ENCODE measurements at regions not wholly inside any gene's neighbourhood (a gene's known extent, or its start where the extent isn't known, plus 50 kb on each side); places are given as distances from the start of the nearest gene placed in this dataset.

DNA sequence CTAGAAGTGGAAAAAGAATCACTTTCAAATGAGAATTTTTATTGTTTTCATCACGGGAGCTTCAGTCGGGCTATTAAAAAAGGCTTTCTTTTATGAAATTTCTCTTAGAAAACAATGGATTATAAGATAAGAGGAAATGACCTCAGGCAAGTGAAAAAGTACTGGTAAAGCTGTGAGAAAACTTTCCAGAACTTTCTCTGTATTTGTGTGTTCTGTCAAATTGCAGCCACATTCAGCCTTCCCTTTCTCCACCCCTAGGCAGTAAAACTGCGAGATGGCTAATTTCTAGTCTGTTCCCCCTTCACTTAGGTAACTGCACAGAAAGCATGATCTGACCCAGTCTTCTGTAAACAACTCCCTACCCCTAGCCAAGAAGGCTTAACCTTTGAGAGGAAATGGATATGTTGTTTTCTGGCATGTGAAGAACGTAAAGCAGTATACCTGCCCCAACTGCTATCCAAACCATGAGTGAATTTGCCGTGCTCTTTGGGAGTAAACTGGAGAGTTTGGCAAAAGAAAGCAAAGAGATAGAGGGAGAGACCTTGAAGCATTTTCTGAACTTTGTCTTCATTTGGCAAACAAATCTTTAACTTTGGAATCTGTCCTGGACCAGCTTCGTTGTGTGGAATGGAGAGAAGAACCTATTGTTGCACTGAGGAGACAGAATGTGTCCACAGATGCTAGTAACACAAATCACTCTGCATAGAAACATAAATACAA, 105.4 kb downstream of the ETAA1 start:
- TF ChIP-seq, protein P1, sequence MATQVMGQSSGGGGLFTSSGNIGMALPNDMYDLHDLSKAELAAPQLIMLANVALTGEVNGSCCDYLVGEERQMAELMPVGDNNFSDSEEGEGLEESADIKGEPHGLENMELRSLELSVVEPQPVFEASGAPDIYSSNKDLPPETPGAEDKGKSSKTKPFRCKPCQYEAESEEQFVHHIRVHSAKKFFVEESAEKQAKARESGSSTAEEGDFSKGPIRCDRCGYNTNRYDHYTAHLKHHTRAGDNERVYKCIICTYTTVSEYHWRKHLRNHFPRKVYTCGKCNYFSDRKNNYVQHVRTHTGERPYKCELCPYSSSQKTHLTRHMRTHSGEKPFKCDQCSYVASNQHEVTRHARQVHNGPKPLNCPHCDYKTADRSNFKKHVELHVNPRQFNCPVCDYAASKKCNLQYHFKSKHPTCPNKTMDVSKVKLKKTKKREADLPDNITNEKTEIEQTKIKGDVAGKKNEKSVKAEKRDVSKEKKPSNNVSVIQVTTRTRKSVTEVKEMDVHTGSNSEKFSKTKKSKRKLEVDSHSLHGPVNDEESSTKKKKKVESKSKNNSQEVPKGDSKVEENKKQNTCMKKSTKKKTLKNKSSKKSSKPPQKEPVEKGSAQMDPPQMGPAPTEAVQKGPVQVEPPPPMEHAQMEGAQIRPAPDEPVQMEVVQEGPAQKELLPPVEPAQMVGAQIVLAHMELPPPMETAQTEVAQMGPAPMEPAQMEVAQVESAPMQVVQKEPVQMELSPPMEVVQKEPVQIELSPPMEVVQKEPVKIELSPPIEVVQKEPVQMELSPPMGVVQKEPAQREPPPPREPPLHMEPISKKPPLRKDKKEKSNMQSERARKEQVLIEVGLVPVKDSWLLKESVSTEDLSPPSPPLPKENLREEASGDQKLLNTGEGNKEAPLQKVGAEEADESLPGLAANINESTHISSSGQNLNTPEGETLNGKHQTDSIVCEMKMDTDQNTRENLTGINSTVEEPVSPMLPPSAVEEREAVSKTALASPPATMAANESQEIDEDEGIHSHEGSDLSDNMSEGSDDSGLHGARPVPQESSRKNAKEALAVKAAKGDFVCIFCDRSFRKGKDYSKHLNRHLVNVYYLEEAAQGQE (IDR thresholded peaks at IDR 0.05; ENCODE audit: unreplicated experiment) = no peak
- TF ChIP-seq, protein P2, sequence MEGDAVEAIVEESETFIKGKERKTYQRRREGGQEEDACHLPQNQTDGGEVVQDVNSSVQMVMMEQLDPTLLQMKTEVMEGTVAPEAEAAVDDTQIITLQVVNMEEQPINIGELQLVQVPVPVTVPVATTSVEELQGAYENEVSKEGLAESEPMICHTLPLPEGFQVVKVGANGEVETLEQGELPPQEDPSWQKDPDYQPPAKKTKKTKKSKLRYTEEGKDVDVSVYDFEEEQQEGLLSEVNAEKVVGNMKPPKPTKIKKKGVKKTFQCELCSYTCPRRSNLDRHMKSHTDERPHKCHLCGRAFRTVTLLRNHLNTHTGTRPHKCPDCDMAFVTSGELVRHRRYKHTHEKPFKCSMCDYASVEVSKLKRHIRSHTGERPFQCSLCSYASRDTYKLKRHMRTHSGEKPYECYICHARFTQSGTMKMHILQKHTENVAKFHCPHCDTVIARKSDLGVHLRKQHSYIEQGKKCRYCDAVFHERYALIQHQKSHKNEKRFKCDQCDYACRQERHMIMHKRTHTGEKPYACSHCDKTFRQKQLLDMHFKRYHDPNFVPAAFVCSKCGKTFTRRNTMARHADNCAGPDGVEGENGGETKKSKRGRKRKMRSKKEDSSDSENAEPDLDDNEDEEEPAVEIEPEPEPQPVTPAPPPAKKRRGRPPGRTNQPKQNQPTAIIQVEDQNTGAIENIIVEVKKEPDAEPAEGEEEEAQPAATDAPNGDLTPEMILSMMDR (conservative IDR thresholded peaks at IDR 0.05; ENCODE audit: low read depth in 2 of 2) = no peak
- no peak for TF ChIP-seq ZNF114 (CRISPR knock-in tag; IDR thresholded peaks at IDR 0.05)
- TF ChIP-seq EZH2 (IDR thresholded peaks at IDR 0.05; ENCODE audit: low read depth, unreplicated experiment) = no peak
- TF ChIP-seq POLR2AphosphoS5 (IDR thresholded peaks at IDR 0.05; ENCODE audit: low read depth) = no peak
- TF ChIP-seq, protein P3, sequence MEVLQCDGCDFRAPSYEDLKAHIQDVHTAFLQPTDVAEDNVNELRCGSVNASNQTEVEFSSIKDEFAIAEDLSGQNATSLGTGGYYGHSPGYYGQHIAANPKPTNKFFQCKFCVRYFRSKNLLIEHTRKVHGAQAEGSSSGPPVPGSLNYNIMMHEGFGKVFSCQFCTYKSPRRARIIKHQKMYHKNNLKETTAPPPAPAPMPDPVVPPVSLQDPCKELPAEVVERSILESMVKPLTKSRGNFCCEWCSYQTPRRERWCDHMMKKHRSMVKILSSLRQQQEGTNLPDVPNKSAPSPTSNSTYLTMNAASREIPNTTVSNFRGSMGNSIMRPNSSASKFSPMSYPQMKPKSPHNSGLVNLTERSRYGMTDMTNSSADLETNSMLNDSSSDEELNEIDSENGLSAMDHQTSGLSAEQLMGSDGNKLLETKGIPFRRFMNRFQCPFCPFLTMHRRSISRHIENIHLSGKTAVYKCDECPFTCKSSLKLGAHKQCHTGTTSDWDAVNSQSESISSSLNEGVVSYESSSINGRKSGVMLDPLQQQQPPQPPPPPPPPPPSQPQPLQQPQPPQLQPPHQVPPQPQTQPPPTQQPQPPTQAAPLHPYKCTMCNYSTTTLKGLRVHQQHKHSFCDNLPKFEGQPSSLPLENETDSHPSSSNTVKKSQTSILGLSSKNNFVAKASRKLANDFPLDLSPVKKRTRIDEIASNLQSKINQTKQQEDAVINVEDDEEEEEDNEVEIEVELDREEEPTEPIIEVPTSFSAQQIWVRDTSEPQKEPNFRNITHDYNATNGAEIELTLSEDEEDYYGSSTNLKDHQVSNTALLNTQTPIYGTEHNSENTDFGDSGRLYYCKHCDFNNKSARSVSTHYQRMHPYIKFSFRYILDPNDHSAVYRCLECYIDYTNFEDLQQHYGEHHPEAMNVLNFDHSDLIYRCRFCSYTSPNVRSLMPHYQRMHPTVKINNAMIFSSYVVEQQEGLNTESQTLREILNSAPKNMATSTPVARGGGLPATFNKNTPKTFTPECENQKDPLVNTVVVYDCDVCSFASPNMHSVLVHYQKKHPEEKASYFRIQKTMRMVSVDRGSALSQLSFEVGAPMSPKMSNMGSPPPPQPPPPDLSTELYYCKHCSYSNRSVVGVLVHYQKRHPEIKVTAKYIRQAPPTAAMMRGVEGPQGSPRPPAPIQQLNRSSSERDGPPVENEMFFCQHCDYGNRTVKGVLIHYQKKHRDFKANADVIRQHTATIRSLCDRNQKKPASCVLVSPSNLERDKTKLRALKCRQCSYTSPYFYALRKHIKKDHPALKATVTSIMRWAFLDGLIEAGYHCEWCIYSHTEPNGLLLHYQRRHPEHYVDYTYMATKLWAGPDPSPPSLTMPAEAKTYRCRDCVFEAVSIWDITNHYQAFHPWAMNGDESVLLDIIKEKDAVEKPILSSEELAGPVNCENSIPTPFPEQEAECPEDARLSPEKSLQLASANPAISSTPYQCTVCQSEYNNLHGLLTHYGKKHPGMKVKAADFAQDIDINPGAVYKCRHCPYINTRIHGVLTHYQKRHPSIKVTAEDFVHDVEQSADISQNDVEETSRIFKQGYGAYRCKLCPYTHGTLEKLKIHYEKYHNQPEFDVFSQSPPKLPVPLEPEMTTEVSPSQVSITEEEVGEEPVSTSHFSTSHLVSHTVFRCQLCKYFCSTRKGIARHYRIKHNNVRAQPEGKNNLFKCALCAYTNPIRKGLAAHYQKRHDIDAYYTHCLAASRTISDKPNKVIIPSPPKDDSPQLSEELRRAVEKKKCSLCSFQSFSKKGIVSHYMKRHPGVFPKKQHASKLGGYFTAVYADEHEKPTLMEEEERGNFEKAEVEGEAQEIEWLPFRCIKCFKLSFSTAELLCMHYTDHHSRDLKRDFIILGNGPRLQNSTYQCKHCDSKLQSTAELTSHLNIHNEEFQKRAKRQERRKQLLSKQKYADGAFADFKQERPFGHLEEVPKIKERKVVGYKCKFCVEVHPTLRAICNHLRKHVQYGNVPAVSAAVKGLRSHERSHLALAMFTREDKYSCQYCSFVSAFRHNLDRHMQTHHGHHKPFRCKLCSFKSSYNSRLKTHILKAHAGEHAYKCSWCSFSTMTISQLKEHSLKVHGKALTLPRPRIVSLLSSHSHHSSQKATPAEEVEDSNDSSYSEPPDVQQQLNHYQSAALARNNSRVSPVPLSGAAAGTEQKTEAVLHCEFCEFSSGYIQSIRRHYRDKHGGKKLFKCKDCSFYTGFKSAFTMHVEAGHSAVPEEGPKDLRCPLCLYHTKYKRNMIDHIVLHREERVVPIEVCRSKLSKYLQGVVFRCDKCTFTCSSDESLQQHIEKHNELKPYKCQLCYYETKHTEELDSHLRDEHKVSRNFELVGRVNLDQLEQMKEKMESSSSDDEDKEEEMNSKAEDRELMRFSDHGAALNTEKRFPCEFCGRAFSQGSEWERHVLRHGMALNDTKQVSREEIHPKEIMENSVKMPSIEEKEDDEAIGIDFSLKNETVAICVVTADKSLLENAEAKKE (CRISPR knock-in tag; IDR thresholded peaks at IDR 0.05) = no peak
- TF ChIP-seq STAT1 (IDR thresholded peaks at IDR 0.05; ENCODE audit: unreplicated experiment) = no peak
- TF ChIP-seq, protein P4, sequence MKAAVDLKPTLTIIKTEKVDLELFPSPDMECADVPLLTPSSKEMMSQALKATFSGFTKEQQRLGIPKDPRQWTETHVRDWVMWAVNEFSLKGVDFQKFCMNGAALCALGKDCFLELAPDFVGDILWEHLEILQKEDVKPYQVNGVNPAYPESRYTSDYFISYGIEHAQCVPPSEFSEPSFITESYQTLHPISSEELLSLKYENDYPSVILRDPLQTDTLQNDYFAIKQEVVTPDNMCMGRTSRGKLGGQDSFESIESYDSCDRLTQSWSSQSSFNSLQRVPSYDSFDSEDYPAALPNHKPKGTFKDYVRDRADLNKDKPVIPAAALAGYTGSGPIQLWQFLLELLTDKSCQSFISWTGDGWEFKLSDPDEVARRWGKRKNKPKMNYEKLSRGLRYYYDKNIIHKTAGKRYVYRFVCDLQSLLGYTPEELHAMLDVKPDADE (IDR thresholded peaks at IDR 0.05) = no peak
- no peak for TF ChIP-seq EZH2phosphoT487 (IDR thresholded peaks at IDR 0.05; ENCODE audit: unreplicated experiment)
